Keratinocyte (primary cell): ENCODE measurements at regions not wholly inside any gene's neighbourhood (a gene's known extent, or its start where the extent isn't known, plus 50 kb on each side); places are given as distances from the start of the nearest gene placed in this dataset.

ENCODE experiments used
- EZH2 ChIP-seq: IDR thresholded peaks from one replicate; pipeline ENCODE4 v1.6.1; 2012; ENCODE audit warnings: inconsistent platforms, mild to moderate bottlenecking, low read length, moderate library complexity
- TF ChIP-seq, protein P1 (sequence below), 3 experiments: IDR thresholded peaks in 1 of 3; conservative IDR thresholded peaks in 1 of 3; optimal IDR thresholded peaks in 1 of 3; 2 replicates in 2 of 3; 3 replicates in 1 of 3; pipeline versions ENCODE3 to v1.5.1; 2011; ENCODE audit warnings: low read length in 3 of 3, mild to moderate bottlenecking in 3 of 3, moderate library complexity in 2 of 3, control low read depth in 1 of 3, inconsistent platforms in 1 of 3; ENCODE audit not compliant: insufficient read depth in 2 of 3; ENCODE audit errors: extremely low read depth in 1 of 3

DNA sequence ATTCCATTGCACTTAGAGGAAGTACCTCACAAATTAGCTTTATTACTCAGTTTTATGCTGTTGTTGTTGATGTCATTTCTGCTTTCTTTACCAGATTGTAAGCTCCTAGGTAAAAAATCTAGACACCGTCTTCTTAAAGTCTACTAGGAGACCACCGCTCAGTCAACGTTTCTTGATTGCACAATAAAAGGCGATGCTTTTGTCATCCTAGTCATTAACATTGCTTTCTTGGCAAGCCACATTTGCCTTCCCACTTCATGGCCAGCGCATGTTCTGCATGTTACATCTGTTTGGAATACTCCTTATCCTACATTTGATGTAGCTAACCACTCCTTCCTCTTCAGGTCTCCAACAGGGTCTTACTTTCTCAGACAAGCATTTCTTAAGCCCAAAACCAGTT, 464.0 kb upstream of the TUSC1 start:
- TF ChIP-seq, protein P1, sequence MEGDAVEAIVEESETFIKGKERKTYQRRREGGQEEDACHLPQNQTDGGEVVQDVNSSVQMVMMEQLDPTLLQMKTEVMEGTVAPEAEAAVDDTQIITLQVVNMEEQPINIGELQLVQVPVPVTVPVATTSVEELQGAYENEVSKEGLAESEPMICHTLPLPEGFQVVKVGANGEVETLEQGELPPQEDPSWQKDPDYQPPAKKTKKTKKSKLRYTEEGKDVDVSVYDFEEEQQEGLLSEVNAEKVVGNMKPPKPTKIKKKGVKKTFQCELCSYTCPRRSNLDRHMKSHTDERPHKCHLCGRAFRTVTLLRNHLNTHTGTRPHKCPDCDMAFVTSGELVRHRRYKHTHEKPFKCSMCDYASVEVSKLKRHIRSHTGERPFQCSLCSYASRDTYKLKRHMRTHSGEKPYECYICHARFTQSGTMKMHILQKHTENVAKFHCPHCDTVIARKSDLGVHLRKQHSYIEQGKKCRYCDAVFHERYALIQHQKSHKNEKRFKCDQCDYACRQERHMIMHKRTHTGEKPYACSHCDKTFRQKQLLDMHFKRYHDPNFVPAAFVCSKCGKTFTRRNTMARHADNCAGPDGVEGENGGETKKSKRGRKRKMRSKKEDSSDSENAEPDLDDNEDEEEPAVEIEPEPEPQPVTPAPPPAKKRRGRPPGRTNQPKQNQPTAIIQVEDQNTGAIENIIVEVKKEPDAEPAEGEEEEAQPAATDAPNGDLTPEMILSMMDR (optimal IDR thresholded peaks at IDR 0.05 in 1 of 3, IDR thresholded peaks at IDR 0.05 in 1 of 3, conservative IDR thresholded peaks at IDR 0.05 in 1 of 3; ENCODE audit: extremely low read depth in 1 of 3, insufficient read depth in 2 of 3, low read length in 3 of 3) = no peak
- TF ChIP-seq EZH2 = no peak
